Activated CD4-positive, alpha-beta T cell treated with anti-CD3 and anti-CD28 coated beads, Interleukin-2, amount 50 U/mL, for 24 hours (primary cell): ENCODE measurements at regions not wholly inside any gene's neighbourhood (a gene's known extent, or its start where the extent isn't known, plus 50 kb on each side); places are given as distances from the start of the nearest gene placed in this dataset.

ENCODE experiments used
- DNase-seq, 2 donors: peaks; one replicate each; pipeline ENCODE4 v3.0.0-alpha.2; 2020; ENCODE audit warnings: low read depth in 1 of 2, low spot score in 1 of 2

- DNase-seq: no peak
These were observed 84.7 kb upstream of the PKDCC start for GRCh38 chr2:41962922-41963622.

GRCh38 chr2:41963661-41964525 is 83.9 kb upstream of the PKDCC start:
- DNase-seq: no peak

- no peak for DNase-seq
These were observed 82.5 kb upstream of the PKDCC start for GRCh38 chr2:41965173-41965908.

- no peak for DNase-seq
These were observed 81.9 kb upstream of the PKDCC start for GRCh38 chr2:41965909-41966295.

- no peak for DNase-seq
These were observed 81.4 kb upstream of the PKDCC start for GRCh38 chr2:41966431-41966893.

GRCh38 chr2:41966920-41967319 is 80.9 kb upstream of the PKDCC start:
- no peak for DNase-seq

GRCh38 chr2:41967476-41968181 is 80.2 kb upstream of the PKDCC start:
- no peak for DNase-seq

GRCh38 chr2:41968182-41968578 is 79.6 kb upstream of the PKDCC start:
- DNase-seq: no peak

- DNase-seq: no peak
These were observed 76.7 kb upstream of the PKDCC start for GRCh38 chr2:41970988-41971660.

GRCh38 chr2:41972179-41972578 is 75.6 kb upstream of the PKDCC start:
- DNase-seq: no peak

GRCh38 chr2:41972819-41973218 is 75.0 kb upstream of the PKDCC start:
- DNase-seq: no peak

- no peak for DNase-seq
These were observed 74.0 kb upstream of the PKDCC start for GRCh38 chr2:41973871-41974270.

GRCh38 chr2:41981417-41981816 is 66.4 kb upstream of the PKDCC start:
- DNase-seq: no peak

GRCh38 chr2:41985573-41986095 is 62.2 kb upstream of the PKDCC start:
- no peak for DNase-seq

GRCh38 chr2:41989501-41990180 is 58.2 kb upstream of the PKDCC start:
- DNase-seq: no peak

GRCh38 chr2:41990245-41990644 is 57.6 kb upstream of the PKDCC start:
- no peak for DNase-seq

GRCh38 chr2:41990688-41991087 is 57.1 kb upstream of the PKDCC start:
- no peak for DNase-seq

GRCh38 chr2:41992056-41992642 is 55.7 kb upstream of the PKDCC start:
- no peak for DNase-seq

GRCh38 chr2:41992671-41993434 is 55.0 kb upstream of the PKDCC start:
- no peak for DNase-seq
